Thyroid gland (tissue), 4 donors: ENCODE measurements at regions not wholly inside any gene's neighbourhood (a gene's known extent, or its start where the extent isn't known, plus 50 kb on each side); places are given as distances from the start of the nearest gene placed in this dataset.

ENCODE experiments used
- POLR2A ChIP-seq, 2 donors: fragments of 450-650 bp; IDR thresholded peaks; one replicate each; pipeline ENCODE4 v1.6.1; 2017; ENCODE audit warnings: antibody characterized with exemption in 2 of 2, mild to moderate bottlenecking in 2 of 2, moderate library complexity in 1 of 2
- TF ChIP-seq, protein P1 (sequence below), 6 experiments: fragments of 200-600 bp in 3 of 6; fragments of 450-650 bp in 3 of 6; sonication (generic) in 3 of 6; IDR thresholded peaks; one replicate each; pipeline ENCODE4 v1.5.1; 2016 to 2019; ENCODE audit warnings: antibody characterized with exemption in 6 of 6, mild to moderate bottlenecking in 2 of 6, inconsistent platforms in 1 of 6, moderate library complexity in 1 of 6

DNA sequence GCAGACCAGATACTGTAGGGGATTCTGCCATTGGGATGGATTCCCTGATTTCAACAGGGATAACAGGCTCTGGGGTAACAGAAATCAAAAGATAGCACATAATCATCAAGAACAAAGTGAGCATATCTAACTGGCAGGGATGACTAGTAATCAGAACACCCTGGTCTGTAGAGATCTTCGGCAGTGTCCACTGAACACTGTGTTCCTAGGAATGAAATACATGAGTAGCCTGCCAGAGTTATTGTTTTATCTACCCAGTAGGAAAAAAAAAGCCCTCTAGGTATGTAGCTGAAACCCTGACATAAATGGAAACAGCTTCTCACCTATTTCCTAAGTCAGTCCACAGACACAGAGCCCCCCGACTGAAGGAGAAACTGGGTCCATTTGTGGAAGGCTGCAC lies 340.3 kb upstream of the ZNF385D start:
- no peak for TF ChIP-seq POLR2A (IDR thresholded peaks at IDR 0.05)
- TF ChIP-seq, protein P1, sequence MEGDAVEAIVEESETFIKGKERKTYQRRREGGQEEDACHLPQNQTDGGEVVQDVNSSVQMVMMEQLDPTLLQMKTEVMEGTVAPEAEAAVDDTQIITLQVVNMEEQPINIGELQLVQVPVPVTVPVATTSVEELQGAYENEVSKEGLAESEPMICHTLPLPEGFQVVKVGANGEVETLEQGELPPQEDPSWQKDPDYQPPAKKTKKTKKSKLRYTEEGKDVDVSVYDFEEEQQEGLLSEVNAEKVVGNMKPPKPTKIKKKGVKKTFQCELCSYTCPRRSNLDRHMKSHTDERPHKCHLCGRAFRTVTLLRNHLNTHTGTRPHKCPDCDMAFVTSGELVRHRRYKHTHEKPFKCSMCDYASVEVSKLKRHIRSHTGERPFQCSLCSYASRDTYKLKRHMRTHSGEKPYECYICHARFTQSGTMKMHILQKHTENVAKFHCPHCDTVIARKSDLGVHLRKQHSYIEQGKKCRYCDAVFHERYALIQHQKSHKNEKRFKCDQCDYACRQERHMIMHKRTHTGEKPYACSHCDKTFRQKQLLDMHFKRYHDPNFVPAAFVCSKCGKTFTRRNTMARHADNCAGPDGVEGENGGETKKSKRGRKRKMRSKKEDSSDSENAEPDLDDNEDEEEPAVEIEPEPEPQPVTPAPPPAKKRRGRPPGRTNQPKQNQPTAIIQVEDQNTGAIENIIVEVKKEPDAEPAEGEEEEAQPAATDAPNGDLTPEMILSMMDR (IDR thresholded peaks at IDR 0.05): no peak
